IMR-90 (cell line): ENCODE measurements at regions not wholly inside any gene's neighbourhood (a gene's known extent, or its start where the extent isn't known, plus 50 kb on each side); places are given as distances from the start of the nearest gene placed in this dataset.

ENCODE experiments used
- CTCF ChIP-seq: conservative IDR thresholded peaks from 2 replicates; pipeline ENCODE4 v1.5.1; 2012; ENCODE audit warnings: mild to moderate bottlenecking, low read depth, low read length, improper control_type of control experiment
- MAFK ChIP-seq: IDR thresholded peaks from 2 replicates; pipeline ENCODE4 v1.6.1; 2012; ENCODE audit warnings: low read depth, low read length, improper control_type of control experiment
- POLR2A ChIP-seq: IDR thresholded peaks from 2 replicates; pipeline ENCODE4 v1.6.1; 2012; ENCODE audit warnings: mild to moderate bottlenecking, low read depth, low read length
- RAD21 ChIP-seq: IDR thresholded peaks from 2 replicates; pipeline ENCODE4 v1.6.1; 2012; ENCODE audit warnings: low read length, improper control_type of control experiment
- SMC3 ChIP-seq: fragments of 150-350 bp; IDR thresholded peaks from 2 replicates; pipeline ENCODE4 v1.6.1; 2016; ENCODE audit warnings: low read depth, mild to moderate bottlenecking, antibody characterized with exemption, low read length, moderate library complexity

GRCh38 chr2:228372212-228372611, 190.7 kb upstream of the SPHKAP start:
- TF ChIP-seq CTCF: no peak
- TF ChIP-seq RAD21: no peak
- TF ChIP-seq POLR2A: no peak
- TF ChIP-seq SMC3: no peak
- no peak for TF ChIP-seq MAFK
